ENCODE measurements at regions not wholly inside any gene's neighbourhood (a gene's known extent, or its start where the extent isn't known, plus 50 kb on each side); places are given as distances from the start of the nearest gene placed in this dataset.

DNA sequence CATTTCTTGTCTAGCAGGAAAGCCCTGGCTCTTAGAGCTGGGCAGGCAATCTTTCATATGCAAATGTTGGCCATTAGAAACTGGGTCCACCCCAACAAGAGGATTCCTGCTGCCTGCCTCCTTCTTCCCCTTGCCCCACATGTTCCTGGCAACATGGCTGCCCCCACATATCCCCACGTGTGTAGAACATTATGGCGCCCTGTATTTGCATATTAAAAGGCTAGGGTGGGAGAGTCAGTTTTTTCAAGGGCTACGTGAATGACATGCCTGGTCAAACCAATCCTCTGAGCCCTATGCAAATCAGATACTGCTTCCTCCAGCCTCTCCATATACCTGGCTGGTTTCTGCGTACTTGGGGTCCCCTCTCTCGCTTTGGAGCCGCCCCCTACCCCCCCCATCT is 514.0 kb downstream of the FUT8 start:
- TF ChIP-seq CTCF (IDR thresholded peaks at IDR 0.05), result no peak
- Histone ChIP-seq H3K27ac (no peak overlapping the region), H3K9me3 (no peaks in the 10 kb centered on the region), H3K4me1 (ENCODE audit: control insufficient read depth in 1 of 2, insufficient read depth in 1 of 2, low read depth in 1 of 2, low read length in 1 of 2) (no peaks in the 10 kb centered on the region), H3K27me3 (peaks cover 7% of the 10 kb centered on the region), H3K36me3 (no peaks in the 10 kb centered on the region), H3K4me3 (ENCODE audit: low read depth in 1 of 2, low read length in 1 of 2) (no peak overlapping the region)

DNA sequence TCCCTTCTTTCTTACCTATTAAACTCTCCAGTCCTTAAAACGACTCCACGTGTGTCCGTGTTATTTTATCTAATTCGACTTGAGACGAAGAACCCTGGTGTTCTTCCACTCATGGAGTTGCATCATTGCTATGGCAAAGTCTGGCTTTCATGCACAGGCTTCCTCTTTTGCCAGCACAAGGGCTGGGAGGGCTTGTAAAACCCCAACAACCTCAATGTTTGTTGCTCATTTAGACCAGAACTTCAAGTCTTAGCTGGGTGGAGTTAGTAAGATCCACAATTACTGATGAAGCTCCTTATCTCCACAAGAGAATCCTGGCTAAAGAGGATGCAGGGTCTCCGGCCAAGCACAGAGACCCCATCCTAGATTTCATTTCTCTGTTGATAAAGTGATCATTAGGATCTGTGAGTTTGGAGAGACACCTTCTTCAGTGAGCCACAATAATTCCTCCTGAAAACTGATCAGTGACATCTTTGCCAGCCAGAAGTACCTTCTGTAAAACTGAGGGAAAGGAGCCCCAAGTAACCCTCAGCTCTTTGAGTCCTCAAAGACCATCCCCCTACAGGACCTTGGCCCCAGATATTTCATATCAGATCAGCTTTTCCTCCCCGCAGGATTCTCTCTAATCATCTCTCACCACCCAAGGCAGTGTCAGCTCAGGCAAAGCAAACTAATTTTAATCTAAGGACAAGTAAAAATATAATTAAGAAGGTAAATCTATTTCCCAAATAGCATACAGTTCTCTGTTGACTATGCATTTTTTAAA is 514.6 kb downstream of the FUT8 start:
- TF ChIP-seq CTCF (IDR thresholded peaks at IDR 0.05), result no peak
- H3K4me1 ChIP-seq (ENCODE audit: control insufficient read depth in 1 of 2, insufficient read depth in 1 of 2, low read depth in 1 of 2, low read length in 1 of 2), result no peaks in the 10 kb centered on the region

GRCh38 chr14:65927931-65928356 is 515.4 kb downstream of the FUT8 start:
- no peaks in the 10 kb centered on the region for H3K4me1 ChIP-seq (ENCODE audit: control insufficient read depth in 1 of 2, insufficient read depth in 1 of 2, low read depth in 1 of 2, low read length in 1 of 2)
- H3K27ac ChIP-seq, result no peak overlapping the region
- no peaks in the 10 kb centered on the region for H3K9me3 ChIP-seq
- no peaks in the 10 kb centered on the region for H3K36me3 ChIP-seq
- no peak for TF ChIP-seq CTCF (IDR thresholded peaks at IDR 0.05)
- peaks cover 7% of the 10 kb centered on the region for H3K27me3 ChIP-seq
- no peak overlapping the region for H3K4me3 ChIP-seq (ENCODE audit: low read depth in 1 of 2, low read length in 1 of 2)

More for the DNA sequence above, 514.6 kb downstream of the FUT8 start:
- peaks cover 7% of the 10 kb centered on the region for H3K27me3 ChIP-seq
- H3K9me3 ChIP-seq, result no peaks in the 10 kb centered on the region
- no peak overlapping the region for H3K4me3 ChIP-seq (ENCODE audit: low read depth in 1 of 2, low read length in 1 of 2)
- no peaks in the 10 kb centered on the region for H3K36me3 ChIP-seq
- H3K27ac ChIP-seq, result no peak overlapping the region

DNA sequence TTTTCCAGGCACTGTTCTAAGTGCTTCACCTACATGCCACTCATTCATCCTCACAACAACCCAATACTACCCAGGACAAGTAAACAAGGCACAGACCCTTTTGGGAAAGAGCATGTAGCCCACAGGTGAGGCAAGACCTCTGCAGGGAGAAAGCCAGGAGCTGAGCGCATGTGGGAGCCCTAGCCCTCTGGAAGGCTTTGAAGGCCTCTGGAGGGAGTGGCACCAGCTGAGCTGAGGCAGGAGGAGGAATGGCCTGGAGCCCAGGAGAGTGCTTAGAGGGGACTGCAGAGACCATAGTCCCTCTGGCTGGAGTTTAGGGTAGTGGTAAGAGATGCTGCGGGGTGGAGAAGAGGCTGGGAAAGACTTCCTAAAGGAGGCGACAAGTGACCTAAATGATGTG is 516.5 kb downstream of the FUT8 start:
- no peaks in the 10 kb centered on the region for H3K36me3 ChIP-seq
- H3K4me1 ChIP-seq (ENCODE audit: control insufficient read depth in 1 of 2, insufficient read depth in 1 of 2, low read depth in 1 of 2, low read length in 1 of 2), result no peaks in the 10 kb centered on the region
- peaks cover 7% of the 10 kb centered on the region for H3K27me3 ChIP-seq
- no peak for TF ChIP-seq CTCF (IDR thresholded peaks at IDR 0.05)
- no peak overlapping the region for H3K4me3 ChIP-seq (ENCODE audit: low read depth in 1 of 2, low read length in 1 of 2)
- no peaks in the 10 kb centered on the region for H3K9me3 ChIP-seq
- H3K27ac ChIP-seq, result no peak overlapping the region

DNA sequence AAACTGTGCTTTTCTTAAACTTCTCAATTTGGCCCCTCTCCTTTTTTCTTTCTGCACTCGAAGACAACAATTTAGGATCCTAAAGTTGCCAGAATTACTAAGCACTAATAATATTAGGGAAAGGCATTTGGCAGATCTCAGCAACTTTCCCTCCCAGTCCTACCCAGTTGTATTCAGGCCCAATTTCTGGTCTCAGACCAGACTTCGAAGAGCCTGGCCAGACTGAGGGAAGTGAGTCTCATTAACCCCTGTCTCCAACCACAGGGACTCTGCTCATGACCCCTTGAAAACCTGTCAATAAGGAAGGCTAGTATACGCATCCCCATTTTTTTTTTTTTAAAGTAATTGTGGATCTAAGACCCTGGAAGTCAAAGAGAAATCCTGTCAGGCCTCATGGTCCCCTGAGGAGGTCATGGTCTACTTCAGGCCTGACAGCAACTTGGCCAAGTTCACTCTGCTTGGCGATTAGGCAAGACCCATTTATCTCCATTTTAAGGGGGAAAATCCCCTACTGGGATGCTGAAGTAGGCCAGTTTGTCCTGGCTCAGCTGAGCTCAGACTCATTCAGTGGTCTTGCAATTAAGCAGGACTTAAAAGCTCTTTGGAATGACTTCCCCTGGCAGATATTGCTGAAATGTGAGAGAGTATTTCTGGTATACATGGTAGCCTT is 521.0 kb downstream of the FUT8 start:
- H3K9me3 ChIP-seq, result no peaks in the 10 kb centered on the region
- no peak for TF ChIP-seq CTCF (IDR thresholded peaks at IDR 0.05)
- no peak overlapping the region for H3K27ac ChIP-seq

More for the DNA sequence above, 521.0 kb downstream of the FUT8 start:
- no peaks in the 10 kb centered on the region for H3K4me1 ChIP-seq (ENCODE audit: control insufficient read depth in 1 of 2, insufficient read depth in 1 of 2, low read depth in 1 of 2, low read length in 1 of 2)
- no peaks in the 10 kb centered on the region for H3K36me3 ChIP-seq
- H3K4me3 ChIP-seq (ENCODE audit: low read depth in 1 of 2, low read length in 1 of 2), result no peak overlapping the region
- no peaks in the 10 kb centered on the region for H3K27me3 ChIP-seq

Data from neutrophil (primary cell).